ENCODE measurements at regions not wholly inside any gene's neighbourhood (a gene's known extent, or its start where the extent isn't known, plus 50 kb on each side); places are given as distances from the start of the nearest gene placed in this dataset.

DNA sequence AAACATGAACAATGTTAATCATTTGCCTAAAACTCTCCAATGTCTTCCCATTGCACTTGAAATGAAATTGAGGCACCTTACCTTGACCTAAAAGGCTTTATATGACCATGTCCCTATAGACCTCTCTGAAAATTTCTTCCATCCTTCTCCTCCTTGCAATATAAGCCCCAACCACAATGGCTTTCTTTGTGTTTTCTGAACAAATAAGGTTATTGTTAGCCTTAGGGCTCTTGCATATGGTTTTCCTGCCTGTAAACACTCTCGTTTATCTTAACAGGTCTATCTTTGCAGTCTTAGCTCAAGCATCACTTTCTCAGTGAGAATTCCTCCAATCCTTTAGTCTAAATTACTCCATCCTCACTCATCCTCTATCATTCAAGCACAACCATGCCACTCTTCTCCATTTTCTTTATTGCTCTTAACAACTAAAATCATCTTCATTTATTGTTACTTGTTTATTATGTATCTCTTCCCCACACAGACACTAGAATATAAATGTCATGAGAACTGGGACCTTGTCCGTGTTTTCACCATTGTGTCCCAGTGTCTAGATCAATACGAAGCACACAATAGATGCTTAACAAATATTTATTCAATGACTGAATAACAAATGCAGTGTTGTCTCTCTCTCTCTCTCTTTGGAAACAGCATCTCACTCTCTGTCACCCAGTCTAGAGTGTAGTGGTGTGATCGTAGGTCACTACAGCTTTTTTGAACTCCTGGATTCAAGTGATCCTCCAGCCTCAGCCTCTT, 129.3 kb downstream of the RDH14 start:
- no peak for DNase-seq
- H3K27me3 Mint-ChIP-seq: peaks cover 17 to 18% of the 10 kb centered on the region in 2 donors
- no peaks in the 10 kb centered on the region for H3K9me3 Mint-ChIP-seq
- ATAC-seq (replicated peaks): no peak
- no peaks in the 10 kb centered on the region for H3K36me3 Mint-ChIP-seq (ENCODE audit: insufficient read depth)
- no peak overlapping the region for H3K27ac Mint-ChIP-seq
- H3K4me1 Mint-ChIP-seq (ENCODE audit: low read depth in 2 of 2): no peaks in the 10 kb centered on the region
- H3K4me3 Mint-ChIP-seq: no peak overlapping the region

DNA sequence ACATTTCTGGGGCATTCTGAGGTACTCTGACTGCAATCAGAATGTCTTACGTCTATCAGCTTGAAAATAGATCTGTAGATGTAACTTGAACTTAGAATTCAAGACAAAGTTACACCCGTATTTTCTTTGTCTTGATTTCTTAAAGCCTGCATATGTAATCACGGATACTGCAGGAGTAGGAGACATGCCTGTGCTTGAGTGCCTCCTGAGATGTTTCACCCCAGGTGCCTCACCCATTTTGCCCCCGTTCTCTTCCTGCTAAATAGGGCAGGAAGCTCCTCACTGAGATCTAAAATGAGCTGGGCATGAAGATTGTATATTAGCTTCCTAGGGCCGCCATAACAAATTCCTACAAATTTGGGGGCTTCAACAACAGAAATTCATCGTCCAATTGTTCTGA, 131.9 kb downstream of the RDH14 start:
- no peaks in the 10 kb centered on the region for H3K4me1 Mint-ChIP-seq (ENCODE audit: low read depth in 2 of 2)
- H3K4me3 Mint-ChIP-seq: no peak overlapping the region
- H3K36me3 Mint-ChIP-seq (ENCODE audit: insufficient read depth): no peaks in the 10 kb centered on the region
- no peak overlapping the region for H3K27ac Mint-ChIP-seq
- no peaks in the 10 kb centered on the region for H3K9me3 Mint-ChIP-seq
- H3K27me3 Mint-ChIP-seq: peaks cover 16 to 24% of the 10 kb centered on the region in 2 donors
- ATAC-seq (replicated peaks) (no peak), DNase-seq (no peak)

DNA sequence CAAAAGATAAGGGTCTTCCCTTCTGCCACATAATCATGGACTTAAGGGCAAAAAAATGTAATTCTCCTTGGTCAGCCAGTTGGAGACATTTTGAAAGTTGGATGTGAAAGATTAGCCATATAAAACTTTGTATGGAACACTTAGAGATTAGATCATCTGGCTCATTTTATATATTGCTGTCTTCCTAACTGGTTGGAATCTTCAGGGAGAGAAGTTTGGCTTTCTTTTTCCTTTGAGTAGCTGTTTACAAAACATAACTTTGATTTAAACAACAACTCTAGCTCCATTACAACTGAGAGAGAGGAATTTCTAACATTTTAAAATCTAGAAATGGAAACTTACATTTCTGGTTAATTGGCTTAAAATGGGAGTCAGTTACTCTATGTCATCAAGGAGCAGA, 132.7 kb downstream of the RDH14 start:
- DNase-seq (no peak), ATAC-seq (replicated peaks) (no peak)
- H3K4me1 Mint-ChIP-seq (ENCODE audit: low read depth in 2 of 2): no peaks in the 10 kb centered on the region
- peaks cover 16 to 22% of the 10 kb centered on the region in 2 donors for H3K27me3 Mint-ChIP-seq
- no peaks in the 10 kb centered on the region for H3K9me3 Mint-ChIP-seq
- no peak overlapping the region for H3K4me3 Mint-ChIP-seq
- no peaks in the 10 kb centered on the region for H3K36me3 Mint-ChIP-seq (ENCODE audit: insufficient read depth)
- no peak overlapping the region for H3K27ac Mint-ChIP-seq

DNA sequence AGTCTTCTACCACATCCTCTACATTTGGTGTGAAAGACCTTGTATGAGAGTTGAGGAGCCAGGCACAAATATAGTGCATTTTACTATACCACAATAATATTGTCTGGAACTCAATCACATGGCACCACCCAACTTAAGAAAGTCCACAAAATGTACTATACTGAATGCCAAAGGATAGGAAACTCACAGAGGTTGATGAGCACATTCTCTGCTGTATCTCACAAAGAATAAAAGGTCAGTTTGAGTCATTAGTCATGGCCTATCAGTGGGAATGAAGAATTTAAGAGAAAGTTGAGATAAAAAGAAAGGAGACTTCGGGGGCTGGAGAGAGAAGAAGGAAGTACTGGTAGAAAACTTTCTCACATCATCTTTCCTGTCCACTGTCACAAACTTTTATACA, 134.3 kb downstream of the RDH14 start:
- no peak overlapping the region for H3K4me3 Mint-ChIP-seq
- H3K27ac Mint-ChIP-seq: no peak overlapping the region
- no peaks in the 10 kb centered on the region for H3K36me3 Mint-ChIP-seq (ENCODE audit: insufficient read depth)
- ATAC-seq (replicated peaks) (no peak), DNase-seq (no peak)
- H3K9me3 Mint-ChIP-seq: no peaks in the 10 kb centered on the region
- no peaks in the 10 kb centered on the region for H3K4me1 Mint-ChIP-seq (ENCODE audit: low read depth in 2 of 2)
- peaks cover 15 to 20% of the 10 kb centered on the region in 2 donors for H3K27me3 Mint-ChIP-seq

DNA sequence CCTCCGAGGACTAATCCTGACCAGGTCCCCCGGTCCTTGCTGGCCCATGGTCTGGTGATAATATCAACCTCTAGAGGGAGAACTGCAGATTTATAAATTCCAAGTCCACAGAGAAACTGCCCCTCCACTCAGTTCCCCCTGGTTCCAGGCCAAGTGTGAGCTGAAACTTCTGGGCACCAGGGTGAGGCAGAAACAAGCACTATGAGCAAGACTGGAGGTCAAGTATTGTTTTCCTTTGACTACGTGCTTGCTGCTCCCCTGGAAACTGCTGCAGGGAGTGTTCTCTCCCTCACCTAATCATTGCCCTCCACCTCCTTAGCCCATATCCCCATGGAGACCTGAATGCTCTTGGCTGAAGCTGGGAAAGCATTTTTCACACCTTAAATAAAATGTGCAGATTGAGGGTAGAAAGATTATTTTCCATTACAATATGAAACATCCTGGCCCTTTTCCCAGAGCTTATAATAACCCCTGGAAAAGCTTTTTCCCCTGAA, 135.2 kb downstream of the RDH14 start:
- Mint-ChIP-seq H3K27me3 (peaks cover 12 to 20% of the 10 kb centered on the region in 2 donors), H3K36me3 (ENCODE audit: insufficient read depth) (no peaks in the 10 kb centered on the region), H3K27ac (no peak overlapping the region), H3K9me3 (no peaks in the 10 kb centered on the region), H3K4me3 (no peak overlapping the region), H3K4me1 (ENCODE audit: low read depth in 2 of 2) (no peaks in the 10 kb centered on the region)
- DNase-seq (no peak), ATAC-seq (replicated peaks) (no peak)

DNA sequence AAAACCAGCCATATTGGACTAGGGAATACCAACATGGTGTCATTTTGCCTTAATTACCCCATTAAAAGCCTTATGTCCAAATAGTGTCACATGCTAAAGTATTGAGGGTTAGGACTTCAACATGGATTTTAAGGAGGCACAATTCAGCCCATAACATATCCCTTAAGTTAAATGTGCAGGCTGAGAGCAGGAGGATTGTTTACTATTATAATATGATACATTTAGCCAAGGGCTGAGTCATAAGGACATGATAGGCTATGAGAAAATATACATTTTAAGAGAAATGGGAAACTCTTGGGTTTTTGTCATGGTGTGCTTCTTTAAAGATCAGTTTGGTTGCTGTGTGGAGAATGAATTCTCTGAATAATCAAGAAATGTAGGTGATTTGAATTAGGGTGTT, 136.8 kb downstream of the RDH14 start:
- no peaks in the 10 kb centered on the region for H3K4me1 Mint-ChIP-seq (ENCODE audit: low read depth in 2 of 2)

DNA sequence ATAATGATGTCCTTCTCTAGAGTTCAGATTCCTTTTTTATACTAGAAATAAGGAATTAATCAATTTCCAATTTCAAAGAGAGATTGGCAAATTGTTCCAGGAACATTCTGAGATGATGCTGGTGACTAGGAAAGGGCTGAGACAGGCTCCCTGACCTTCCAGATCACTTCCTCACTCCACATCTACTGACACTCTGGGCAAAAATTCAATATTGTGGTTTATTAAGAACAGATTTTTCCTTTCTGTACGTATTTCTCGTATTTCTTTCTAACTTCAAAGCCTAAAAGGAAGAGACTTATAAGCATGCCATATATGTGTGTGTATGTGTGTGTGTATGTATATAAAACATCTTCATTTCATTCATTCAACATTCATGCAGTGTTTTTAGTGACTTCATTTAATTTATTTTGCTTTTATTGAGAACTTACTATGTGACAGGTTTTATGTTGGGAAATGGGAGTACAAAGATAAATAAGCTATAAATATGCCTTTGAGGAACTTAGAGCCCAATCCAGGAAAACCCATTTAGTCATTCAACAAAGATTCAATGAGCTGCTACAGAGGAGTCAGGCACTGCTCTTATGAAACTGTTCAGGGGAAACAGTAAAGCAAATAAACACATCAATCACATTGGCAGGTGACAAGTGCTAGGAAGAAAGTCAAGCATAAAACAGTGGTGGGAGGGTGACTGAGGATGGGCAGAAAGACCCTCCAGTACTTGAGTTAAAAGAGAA, 137.9 kb downstream of the RDH14 start:
- no peaks in the 10 kb centered on the region for H3K9me3 Mint-ChIP-seq
- no peak overlapping the region for H3K27ac Mint-ChIP-seq
- no peak overlapping the region for H3K4me3 Mint-ChIP-seq
- H3K36me3 Mint-ChIP-seq (ENCODE audit: insufficient read depth): no peaks in the 10 kb centered on the region
- DNase-seq: no peak
- no peak for ATAC-seq (replicated peaks)
- peaks cover 6 to 30% of the 10 kb centered on the region in 2 donors for H3K27me3 Mint-ChIP-seq
- H3K4me1 Mint-ChIP-seq (ENCODE audit: low read depth in 2 of 2): no peaks in the 10 kb centered on the region

More for the DNA sequence above, 136.8 kb downstream of the RDH14 start:
- DNase-seq (no peak), ATAC-seq (replicated peaks) (no peak)
- no peaks in the 10 kb centered on the region for H3K36me3 Mint-ChIP-seq (ENCODE audit: insufficient read depth)
- no peak overlapping the region for H3K4me3 Mint-ChIP-seq
- peaks cover 6 to 30% of the 10 kb centered on the region in 2 donors for H3K27me3 Mint-ChIP-seq
- no peaks in the 10 kb centered on the region for H3K9me3 Mint-ChIP-seq
- no peak overlapping the region for H3K27ac Mint-ChIP-seq

DNA sequence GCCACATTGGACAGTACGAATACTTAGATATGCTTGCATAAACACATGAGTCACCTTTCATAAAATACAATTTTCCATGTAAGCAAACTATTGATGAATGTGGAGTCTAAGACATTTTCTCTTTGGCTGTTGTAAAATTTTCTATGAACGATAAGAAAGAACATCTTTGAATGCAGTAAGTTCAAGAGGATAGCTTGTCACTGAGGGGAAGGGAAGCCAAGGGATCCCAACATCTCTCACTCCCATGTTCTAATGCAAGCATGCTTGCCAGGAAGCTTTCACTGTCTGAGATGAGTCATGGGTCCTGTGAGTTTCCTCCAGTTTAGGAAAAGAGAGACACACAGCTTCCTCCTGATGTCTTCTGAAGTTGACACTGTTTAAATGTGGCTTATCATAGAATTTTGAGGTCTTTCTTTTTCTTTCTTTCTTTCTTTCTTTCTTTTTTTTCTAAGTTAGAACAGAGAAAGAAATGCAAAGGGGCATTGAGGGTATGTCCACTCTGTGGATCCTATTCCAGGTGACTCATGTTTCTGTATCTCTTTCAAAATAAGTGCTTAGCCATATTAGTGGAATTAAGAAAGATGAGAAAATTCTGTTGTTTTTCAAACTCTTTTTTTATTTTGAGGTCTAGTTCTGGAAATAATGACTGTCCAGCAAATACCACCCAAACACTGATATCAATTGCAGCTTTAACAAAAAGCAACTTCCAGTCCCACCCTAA, 146.6 kb downstream of the RDH14 start:
- no peaks in the 10 kb centered on the region for H3K4me1 Mint-ChIP-seq (ENCODE audit: low read depth in 2 of 2)
- H3K36me3 Mint-ChIP-seq (ENCODE audit: insufficient read depth): no peaks in the 10 kb centered on the region
- no peaks in the 10 kb centered on the region for H3K9me3 Mint-ChIP-seq
- no peak overlapping the region for H3K27ac Mint-ChIP-seq
- ATAC-seq (replicated peaks) (no peak), DNase-seq (no peak)
- H3K27me3 Mint-ChIP-seq: peaks cover 11 to 17% of the 10 kb centered on the region in 2 donors
- no peak overlapping the region for H3K4me3 Mint-ChIP-seq

DNA sequence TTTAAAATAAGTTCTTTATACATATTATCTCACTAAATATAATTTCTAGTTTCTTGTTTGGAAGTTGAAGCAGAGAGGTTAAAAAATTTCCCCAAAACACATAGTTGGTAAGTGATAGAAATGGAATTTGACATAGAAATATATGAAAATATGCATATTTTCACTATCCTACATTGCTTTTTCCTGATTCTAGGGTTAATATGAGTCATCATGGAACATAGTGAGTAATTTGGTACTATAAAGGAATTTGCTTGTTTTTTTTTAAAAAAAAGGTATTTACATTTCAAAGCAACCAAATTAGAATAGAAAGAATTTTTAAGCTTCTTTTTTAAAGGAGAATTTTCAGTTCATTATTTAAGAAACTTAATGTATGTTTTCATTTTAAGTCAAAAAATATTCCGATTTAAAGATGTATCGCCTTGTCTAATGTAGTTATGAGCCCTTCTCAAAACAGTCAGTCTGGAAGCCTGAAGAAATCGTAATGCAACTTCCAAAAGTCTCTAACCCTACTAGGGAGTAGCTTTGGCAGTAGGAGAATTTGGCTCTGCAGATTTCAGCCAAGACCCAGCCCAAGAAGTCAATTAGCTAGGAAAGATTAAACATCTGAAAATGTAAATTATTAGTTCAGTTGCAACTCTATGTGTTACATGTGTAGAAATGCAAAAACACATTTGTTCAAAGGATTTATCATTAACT, 147.3 kb downstream of the RDH14 start:
- H3K27me3 Mint-ChIP-seq: peaks cover 9 to 17% of the 10 kb centered on the region in 2 donors
- no peak for ATAC-seq (replicated peaks)
- no peak overlapping the region for H3K4me3 Mint-ChIP-seq
- H3K9me3 Mint-ChIP-seq: no peaks in the 10 kb centered on the region
- H3K4me1 Mint-ChIP-seq (ENCODE audit: low read depth in 2 of 2): no peaks in the 10 kb centered on the region
- no peaks in the 10 kb centered on the region for H3K36me3 Mint-ChIP-seq (ENCODE audit: insufficient read depth)
- H3K27ac Mint-ChIP-seq: no peak overlapping the region
- no peak for DNase-seq

DNA sequence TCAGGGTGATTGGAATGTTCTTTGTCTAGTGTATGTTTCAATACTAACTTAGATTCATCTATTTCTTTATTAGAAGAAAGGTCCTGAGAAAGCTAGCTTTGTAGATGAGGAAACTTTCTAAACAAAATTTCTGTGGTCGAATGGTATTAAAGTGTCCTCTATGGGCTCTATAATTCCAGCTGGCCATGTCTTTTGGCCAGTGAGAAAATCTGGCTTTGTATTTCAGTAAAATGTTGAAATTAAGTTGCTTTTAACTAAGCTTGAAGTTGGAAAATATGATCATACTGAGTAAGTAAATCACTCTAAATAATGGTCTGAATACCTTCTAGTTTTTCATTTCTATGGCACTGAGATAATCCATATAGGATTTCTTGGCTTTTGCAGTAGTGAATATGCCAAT, 148.8 kb downstream of the RDH14 start:
- Mint-ChIP-seq H3K36me3 (ENCODE audit: insufficient read depth) (no peaks in the 10 kb centered on the region), H3K9me3 (no peaks in the 10 kb centered on the region), H3K4me1 (ENCODE audit: low read depth in 2 of 2) (no peaks in the 10 kb centered on the region), H3K27ac (no peak overlapping the region), H3K27me3 (peaks cover 9 to 17% of the 10 kb centered on the region in 2 donors), H3K4me3 (no peak overlapping the region)
- no peak for DNase-seq
- no peak for ATAC-seq (replicated peaks)

DNA sequence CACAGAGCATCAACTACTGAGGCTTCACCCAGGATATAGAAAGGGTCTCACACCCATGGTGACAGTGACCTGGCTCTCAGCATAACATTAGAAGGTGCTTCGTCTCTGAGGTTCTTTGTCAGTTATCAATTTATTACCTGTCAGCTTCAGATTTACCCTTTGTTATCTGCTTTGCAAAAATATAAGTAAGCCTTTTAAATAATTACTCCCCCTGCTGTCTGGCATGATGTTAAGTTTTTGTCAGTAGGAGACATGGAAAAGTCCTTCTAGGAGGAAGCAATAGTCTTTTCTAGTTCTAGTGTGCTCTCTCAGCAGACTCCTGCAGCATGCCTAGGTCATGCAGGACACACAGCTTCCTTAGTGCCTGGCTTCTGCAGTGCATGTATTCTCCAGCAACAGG, 149.9 kb downstream of the RDH14 start:
- no peaks in the 10 kb centered on the region for H3K4me1 Mint-ChIP-seq (ENCODE audit: low read depth in 2 of 2)
- H3K9me3 Mint-ChIP-seq: no peaks in the 10 kb centered on the region
- no peaks in the 10 kb centered on the region for H3K36me3 Mint-ChIP-seq (ENCODE audit: insufficient read depth)
- H3K27me3 Mint-ChIP-seq: peaks cover 9 to 23% of the 10 kb centered on the region in 2 donors
- no peak overlapping the region for H3K4me3 Mint-ChIP-seq
- no peak overlapping the region for H3K27ac Mint-ChIP-seq
- ATAC-seq (replicated peaks) (no peak), DNase-seq (no peak)

DNA sequence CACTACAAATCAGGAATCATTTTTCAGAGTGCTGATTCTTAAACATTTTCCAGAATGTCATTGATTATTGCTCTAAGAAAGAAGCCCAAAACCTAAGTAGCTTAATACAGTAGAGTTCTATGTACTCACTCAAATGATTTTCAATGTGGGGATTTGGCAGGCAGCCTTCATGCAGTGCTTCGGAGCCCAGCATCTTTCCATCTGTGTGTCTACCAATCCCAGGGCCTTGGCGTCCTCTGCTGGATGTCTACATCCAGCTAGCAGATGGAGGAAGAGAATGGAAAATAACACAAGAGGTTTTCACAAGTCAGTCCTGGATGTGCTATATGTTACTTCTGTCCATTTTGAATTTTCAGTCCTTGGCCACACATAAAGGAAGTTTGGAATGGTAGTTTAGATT, 151.8 kb downstream of the RDH14 start:
- DNase-seq: no peak
- no peaks in the 10 kb centered on the region for H3K4me1 Mint-ChIP-seq (ENCODE audit: low read depth in 2 of 2)
- H3K27ac Mint-ChIP-seq: no peak overlapping the region
- H3K4me3 Mint-ChIP-seq: no peak overlapping the region
- peaks cover 9 to 23% of the 10 kb centered on the region in 2 donors for H3K27me3 Mint-ChIP-seq
- no peaks in the 10 kb centered on the region for H3K36me3 Mint-ChIP-seq (ENCODE audit: insufficient read depth)
- H3K9me3 Mint-ChIP-seq: no peaks in the 10 kb centered on the region
- no peak for ATAC-seq (replicated peaks)

DNA sequence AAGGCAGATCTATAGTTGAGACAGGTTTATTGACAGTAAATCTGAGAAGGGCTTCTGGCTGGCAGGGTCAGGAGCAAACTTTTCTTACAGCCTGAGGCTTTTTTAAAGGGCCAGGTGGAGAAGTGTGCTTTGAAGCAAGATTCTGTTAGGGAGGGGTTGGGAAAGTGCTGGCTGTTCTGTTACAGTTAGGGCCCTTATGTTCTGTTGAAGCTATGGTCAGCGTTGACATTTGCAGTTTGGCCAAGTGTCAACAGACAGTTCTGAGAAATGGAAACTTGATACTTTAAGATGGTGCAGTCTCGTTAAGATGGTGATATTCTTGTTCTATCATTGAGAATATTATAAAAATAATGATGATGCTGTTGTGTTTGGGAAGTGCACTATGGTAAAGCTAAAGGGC, 154.2 kb downstream of the RDH14 start:
- Mint-ChIP-seq H3K4me1 (ENCODE audit: low read depth in 2 of 2) (no peaks in the 10 kb centered on the region), H3K27me3 (peaks cover 4 to 26% of the 10 kb centered on the region in 2 donors), H3K27ac (no peak overlapping the region), H3K4me3 (no peak overlapping the region), H3K36me3 (ENCODE audit: insufficient read depth) (no peaks in the 10 kb centered on the region), H3K9me3 (no peaks in the 10 kb centered on the region)
- DNase-seq (no peak), ATAC-seq (replicated peaks) (no peak)

Measured in effector memory CD8-positive, alpha-beta T cell (primary cell).